Activated CD4-positive, CD25-positive, alpha-beta regulatory T cell (primary cell): ENCODE measurements at regions not wholly inside any gene's neighbourhood (a gene's known extent, or its start where the extent isn't known, plus 50 kb on each side); places are given as distances from the start of the nearest gene placed in this dataset.
"Not testable (repeated sequence)": the region's sequence is repeated elsewhere in the genome, so short reads cannot be mapped to it uniquely, and the experiment has no call there.

ENCODE experiments used
- DNase-seq, 4 experiments: peaks; one replicate each; lab custom pipeline; 2025; lab: John Stamatoyannopoulos, UW

GRCh38 chr12:67759829-67760228, 111.3 kb downstream of the DYRK2 start:
- no peak for DNase-seq

GRCh38 chr12:67760586-67761275, 112.2 kb downstream of the DYRK2 start:
- DNase-seq: no peak

- no peak for DNase-seq
Measured at GRCh38 chr12:67761566-67761965, 113.0 kb downstream of the DYRK2 start.

GRCh38 chr12:67764055-67764454, 115.5 kb downstream of the DYRK2 start:
- no peak for DNase-seq

GRCh38 chr12:67764946-67765619, 116.5 kb downstream of the DYRK2 start:
- DNase-seq: no peak

GRCh38 chr12:67765776-67766766, 117.5 kb downstream of the DYRK2 start:
- no peak for DNase-seq

- no peak for DNase-seq
Measured at GRCh38 chr12:67772267-67773169, 124.0 kb downstream of the DYRK2 start.

- DNase-seq: no peak
Measured at GRCh38 chr12:67773896-67774295, 125.4 kb downstream of the DYRK2 start.

- DNase-seq: no peak
Measured at GRCh38 chr12:67774983-67775587, 126.5 kb downstream of the DYRK2 start.

GRCh38 chr12:67780580-67781084, 132.1 kb downstream of the DYRK2 start:
- no peak for DNase-seq

- DNase-seq: no peak
Measured at GRCh38 chr12:67782573-67782972, 134.0 kb downstream of the DYRK2 start.

- no peak for DNase-seq
Measured at GRCh38 chr12:67783393-67783792, 134.8 kb downstream of the DYRK2 start.

- no peak for DNase-seq
Measured at GRCh38 chr12:67784831-67785230, 136.3 kb downstream of the DYRK2 start.

GRCh38 chr12:67786086-67786485, 137.5 kb downstream of the DYRK2 start:
- no peak for DNase-seq

GRCh38 chr12:67788118-67788517, 139.6 kb downstream of the DYRK2 start:
- DNase-seq: no peak

- no peak for DNase-seq
Measured at GRCh38 chr12:67789266-67789665, 140.7 kb downstream of the DYRK2 start.

- no peak for DNase-seq
Measured at GRCh38 chr12:67790660-67791059, 142.1 kb downstream of the DYRK2 start.

GRCh38 chr12:67791362-67791761, 142.8 kb downstream of the DYRK2 start:
- not testable (repeated sequence) for DNase-seq

- no peak for DNase-seq
Measured at GRCh38 chr12:67792185-67792584, 143.6 kb downstream of the DYRK2 start.

GRCh38 chr12:67794161-67794560, 145.6 kb downstream of the DYRK2 start:
- DNase-seq: no peak

GRCh38 chr12:67795236-67795635, 146.7 kb downstream of the DYRK2 start:
- DNase-seq: no peak
